Neutrophil (primary cell): ENCODE measurements at regions not wholly inside any gene's neighbourhood (a gene's known extent, or its start where the extent isn't known, plus 50 kb on each side); places are given as distances from the start of the nearest gene placed in this dataset.

Experiments used
- H3K27ac ChIP-seq: fragments of 200-600 bp; sonication (generic); 2 replicates; pipeline ENCODE4 v1.5.1; 2016; ENCODE audit warnings: mild to moderate bottlenecking, moderate library complexity
- H3K27me3 ChIP-seq: fragments of 200-600 bp; sonication (generic); 2 replicates; pipeline ENCODE4 v1.6.0; 2016; ENCODE audit warnings: mild to moderate bottlenecking
- H3K36me3 ChIP-seq: fragments of 200-600 bp; sonication (generic); 2 replicates; pipeline ENCODE4 v1.5.1; 2017
- H3K4me1 ChIP-seq, 2 experiments: fragments of 200-600 bp in 1 of 2; sonication (generic) in 1 of 2; 1 replicate in 1 of 2; 2 replicates in 1 of 2; pipeline versions ENCODE4 v1.5.1 to v1.6.1; 2013 to 2016; ENCODE audit warnings: low read depth in 1 of 2, low read length in 1 of 2, mild to moderate bottlenecking in 1 of 2, moderate library complexity in 1 of 2; ENCODE audit not compliant: control insufficient read depth in 1 of 2, insufficient read depth in 1 of 2
- H3K4me3 ChIP-seq, 2 experiments: fragments of 200-600 bp in 1 of 2; sonication (generic) in 1 of 2; 1 replicate in 1 of 2; 2 replicates in 1 of 2; pipeline ENCODE4 v1.5.1; 2013 to 2016; ENCODE audit warnings: low read depth in 1 of 2, low read length in 1 of 2, mild to moderate bottlenecking in 1 of 2, moderate library complexity in 1 of 2
- H3K9me3 ChIP-seq: fragments of 200-600 bp; sonication (generic); 2 replicates; pipeline ENCODE4 v1.5.1; 2016
- TF ChIP-seq, protein P1 (sequence below): fragments of 200-600 bp; sonication (generic); IDR thresholded peaks from 2 replicates; pipeline ENCODE4 v1.5.1; 2016; ENCODE audit warnings: antibody characterized with exemption

DNA sequence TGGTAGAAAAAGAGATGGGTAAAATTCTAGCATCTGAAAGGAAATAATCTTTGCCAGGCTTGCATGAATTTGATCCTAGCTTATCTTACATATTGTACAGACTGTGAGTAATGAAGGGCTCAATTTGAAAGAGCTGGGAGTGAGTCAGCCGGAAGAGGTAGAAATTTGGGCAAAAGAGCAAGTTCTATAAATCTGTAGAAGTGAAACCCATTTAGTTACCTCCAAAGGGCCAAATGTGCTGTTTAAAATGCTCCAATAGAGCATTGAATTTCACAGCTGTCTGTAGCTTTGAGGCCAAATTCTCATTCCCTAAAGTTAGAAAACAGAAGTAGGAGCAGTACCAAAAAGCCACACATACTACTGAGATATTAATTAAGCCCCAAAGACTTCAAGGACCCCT is 466.1 kb downstream of the BTBD3 start:
- H3K4me1 ChIP-seq: no peaks in the 10 kb centered on the region
- H3K9me3 ChIP-seq: no peaks in the 10 kb centered on the region
- no peaks in the 10 kb centered on the region for H3K36me3 ChIP-seq
- no peak overlapping the region for H3K27ac ChIP-seq
- H3K27me3 ChIP-seq: no peaks in the 10 kb centered on the region
- H3K4me3 ChIP-seq: no peak overlapping the region
- TF ChIP-seq, protein P1, sequence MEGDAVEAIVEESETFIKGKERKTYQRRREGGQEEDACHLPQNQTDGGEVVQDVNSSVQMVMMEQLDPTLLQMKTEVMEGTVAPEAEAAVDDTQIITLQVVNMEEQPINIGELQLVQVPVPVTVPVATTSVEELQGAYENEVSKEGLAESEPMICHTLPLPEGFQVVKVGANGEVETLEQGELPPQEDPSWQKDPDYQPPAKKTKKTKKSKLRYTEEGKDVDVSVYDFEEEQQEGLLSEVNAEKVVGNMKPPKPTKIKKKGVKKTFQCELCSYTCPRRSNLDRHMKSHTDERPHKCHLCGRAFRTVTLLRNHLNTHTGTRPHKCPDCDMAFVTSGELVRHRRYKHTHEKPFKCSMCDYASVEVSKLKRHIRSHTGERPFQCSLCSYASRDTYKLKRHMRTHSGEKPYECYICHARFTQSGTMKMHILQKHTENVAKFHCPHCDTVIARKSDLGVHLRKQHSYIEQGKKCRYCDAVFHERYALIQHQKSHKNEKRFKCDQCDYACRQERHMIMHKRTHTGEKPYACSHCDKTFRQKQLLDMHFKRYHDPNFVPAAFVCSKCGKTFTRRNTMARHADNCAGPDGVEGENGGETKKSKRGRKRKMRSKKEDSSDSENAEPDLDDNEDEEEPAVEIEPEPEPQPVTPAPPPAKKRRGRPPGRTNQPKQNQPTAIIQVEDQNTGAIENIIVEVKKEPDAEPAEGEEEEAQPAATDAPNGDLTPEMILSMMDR: no peak

DNA sequence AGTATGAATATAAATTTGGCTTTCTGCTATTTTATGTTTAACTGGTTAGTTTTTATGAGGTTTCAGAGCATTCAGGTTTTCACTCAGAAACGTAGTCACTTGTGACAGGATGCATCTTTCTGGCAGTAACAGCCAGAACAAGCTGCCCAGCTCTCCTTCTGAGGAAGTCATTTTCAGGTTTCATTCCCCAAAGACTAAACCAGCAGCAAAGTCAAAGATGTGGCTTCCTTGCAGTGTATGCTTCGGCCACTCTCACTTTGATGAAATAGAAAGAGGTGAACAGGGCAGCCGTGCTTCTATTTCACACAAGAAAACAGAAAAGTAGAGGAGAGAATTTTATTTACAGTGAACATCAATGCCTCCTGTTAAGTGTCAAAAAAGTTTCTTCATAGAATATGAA is 469.1 kb downstream of the BTBD3 start:
- no peaks in the 10 kb centered on the region for H3K36me3 ChIP-seq

DNA sequence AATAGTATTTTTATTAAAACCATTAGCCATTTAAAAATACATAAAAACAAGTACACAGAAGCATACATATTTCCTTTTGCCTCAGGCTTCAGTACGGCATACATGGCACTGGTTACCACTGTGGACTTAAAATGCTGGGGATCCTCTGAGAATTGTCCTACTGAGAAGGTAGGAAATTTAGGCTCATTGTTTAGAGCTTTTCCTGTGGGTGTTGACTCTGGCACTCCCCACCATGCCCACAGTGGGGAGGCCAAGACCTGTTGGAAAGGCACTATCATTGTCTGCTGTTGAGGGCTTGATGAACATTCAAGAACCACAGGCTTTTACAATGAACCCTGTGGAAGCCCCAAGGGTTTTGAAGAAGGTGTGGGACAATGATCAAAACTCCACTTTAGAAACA is 473.4 kb downstream of the BTBD3 start:
- H3K27ac ChIP-seq: no peak overlapping the region
- TF ChIP-seq, protein P1: no peak
- no peak overlapping the region for H3K4me3 ChIP-seq
- no peaks in the 10 kb centered on the region for H3K27me3 ChIP-seq
- H3K9me3 ChIP-seq: no peaks in the 10 kb centered on the region
- H3K4me1 ChIP-seq: no peaks in the 10 kb centered on the region
- H3K36me3 ChIP-seq: no peaks in the 10 kb centered on the region

More for the DNA sequence above, 469.1 kb downstream of the BTBD3 start:
- Histone ChIP-seq H3K4me3 (no peak overlapping the region), H3K4me1 (no peaks in the 10 kb centered on the region), H3K27ac (no peak overlapping the region), H3K9me3 (no peaks in the 10 kb centered on the region), H3K27me3 (no peaks in the 10 kb centered on the region)
- TF ChIP-seq, protein P1: no peak

DNA sequence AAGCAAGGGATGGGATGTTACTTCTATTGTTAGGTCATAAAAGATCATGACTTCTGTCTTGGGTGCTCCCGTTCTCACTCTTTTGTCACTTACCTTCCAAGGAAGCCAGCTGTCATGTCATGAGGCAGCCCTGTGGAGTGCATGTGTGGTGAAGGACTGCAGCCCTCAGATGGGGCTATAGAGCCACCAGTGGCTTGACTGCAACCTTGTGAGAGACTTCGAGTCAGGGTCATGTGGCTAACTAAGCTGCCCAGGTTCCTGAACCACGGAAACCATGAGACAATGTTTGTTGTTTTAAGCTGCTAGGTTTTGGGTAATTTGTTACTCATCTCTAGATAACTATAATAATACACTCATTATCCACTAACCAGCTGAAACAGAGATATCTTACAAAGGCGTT is 477.1 kb downstream of the BTBD3 start:
- no peaks in the 10 kb centered on the region for H3K4me1 ChIP-seq
- H3K27me3 ChIP-seq: no peaks in the 10 kb centered on the region
- no peaks in the 10 kb centered on the region for H3K36me3 ChIP-seq
- H3K9me3 ChIP-seq: no peaks in the 10 kb centered on the region
- H3K4me3 ChIP-seq: no peak overlapping the region
- H3K27ac ChIP-seq: no peak overlapping the region
- TF ChIP-seq, protein P1: no peak

DNA sequence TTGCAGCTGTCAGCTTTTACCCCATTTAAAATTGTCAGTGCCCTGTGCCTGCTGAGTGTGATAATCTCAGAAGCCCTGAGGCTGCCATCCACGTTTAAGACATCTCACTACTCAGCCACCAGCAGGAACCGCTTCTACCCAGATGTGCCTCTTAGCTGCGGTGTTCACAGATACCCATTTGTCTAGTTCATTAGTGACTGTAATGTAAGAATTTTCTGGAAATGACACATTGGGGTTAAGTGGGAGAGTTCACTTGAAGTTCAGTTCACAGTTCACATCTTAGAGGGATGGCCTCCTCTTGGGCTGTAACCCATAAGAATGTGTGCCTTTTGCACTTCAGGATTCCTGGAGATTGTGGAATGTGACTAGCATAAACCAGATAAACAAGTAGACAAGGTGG is 477.7 kb downstream of the BTBD3 start:
- no peaks in the 10 kb centered on the region for H3K27me3 ChIP-seq
- no peaks in the 10 kb centered on the region for H3K9me3 ChIP-seq
- no peak overlapping the region for H3K27ac ChIP-seq
- TF ChIP-seq, protein P1: no peak
- no peaks in the 10 kb centered on the region for H3K4me1 ChIP-seq
- no peaks in the 10 kb centered on the region for H3K36me3 ChIP-seq
- no peak overlapping the region for H3K4me3 ChIP-seq

DNA sequence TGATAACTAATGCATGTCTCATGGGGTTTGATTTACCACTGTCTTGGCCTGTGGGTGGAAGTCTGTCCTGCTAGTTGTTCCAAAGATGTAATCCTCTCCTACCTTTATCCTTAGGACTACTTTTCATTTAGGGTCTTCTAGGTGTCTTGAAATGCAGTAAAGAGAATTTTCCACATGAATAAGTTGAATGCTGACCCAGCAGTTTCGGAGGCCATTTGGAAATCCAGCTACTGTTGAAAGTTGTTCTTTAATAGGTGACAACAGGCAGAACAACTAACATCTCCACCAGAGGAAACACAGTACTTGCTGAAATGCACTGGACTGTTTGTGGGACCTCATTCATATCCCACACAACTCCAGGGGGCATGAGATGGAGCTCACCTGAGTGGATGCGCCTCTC is 478.1 kb downstream of the BTBD3 start:
- Histone ChIP-seq H3K4me3 (no peak overlapping the region), H3K9me3 (no peaks in the 10 kb centered on the region), H3K4me1 (no peaks in the 10 kb centered on the region), H3K27ac (no peak overlapping the region), H3K27me3 (no peaks in the 10 kb centered on the region), H3K36me3 (no peaks in the 10 kb centered on the region)
- TF ChIP-seq, protein P1: no peak
